Stimulated activated CD4-positive, alpha-beta T cell treated with anti-CD3 and anti-CD28 coated beads, Interleukin-4, amount 100 ng/mL, for 48 hours (primary cell): ENCODE measurements at regions not wholly inside any gene's neighbourhood (a gene's known extent, or its start where the extent isn't known, plus 50 kb on each side); places are given as distances from the start of the nearest gene placed in this dataset.

ENCODE experiments used
- DNase-seq, 2 donors: peaks; one replicate each; pipeline ENCODE4 v3.0.0-alpha.2; 2020; ENCODE audit warnings: low read depth in 2 of 2

- DNase-seq: no peak
These were observed 106.8 kb upstream of the B3GAT1 start for GRCh38 chr11:134518616-134519389.

GRCh38 chr11:134517621-134518293 is 105.7 kb upstream of the B3GAT1 start:
- DNase-seq: no peak

DNA sequence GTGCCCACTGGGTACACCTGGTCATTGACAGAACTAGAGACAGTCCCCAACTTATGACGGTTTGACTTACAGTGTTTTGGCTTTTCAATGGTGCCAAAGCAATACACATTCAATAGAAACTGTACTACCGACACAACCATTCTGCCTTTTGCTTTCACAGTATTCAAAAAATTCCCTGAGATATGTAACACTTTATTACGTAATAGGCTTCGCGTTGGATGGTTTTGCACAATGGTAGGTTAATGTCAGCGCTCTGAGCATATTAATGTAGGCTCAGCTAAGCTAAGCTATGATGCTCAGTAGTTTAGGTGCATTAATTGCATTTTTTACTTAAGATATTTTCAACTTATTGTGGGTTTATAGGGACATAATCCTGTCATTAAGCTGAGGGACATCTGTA is 105.1 kb upstream of the B3GAT1 start:
- no peak for DNase-seq

GRCh38 chr11:134516529-134516928 is 104.5 kb upstream of the B3GAT1 start:
- DNase-seq: no peak

DNA sequence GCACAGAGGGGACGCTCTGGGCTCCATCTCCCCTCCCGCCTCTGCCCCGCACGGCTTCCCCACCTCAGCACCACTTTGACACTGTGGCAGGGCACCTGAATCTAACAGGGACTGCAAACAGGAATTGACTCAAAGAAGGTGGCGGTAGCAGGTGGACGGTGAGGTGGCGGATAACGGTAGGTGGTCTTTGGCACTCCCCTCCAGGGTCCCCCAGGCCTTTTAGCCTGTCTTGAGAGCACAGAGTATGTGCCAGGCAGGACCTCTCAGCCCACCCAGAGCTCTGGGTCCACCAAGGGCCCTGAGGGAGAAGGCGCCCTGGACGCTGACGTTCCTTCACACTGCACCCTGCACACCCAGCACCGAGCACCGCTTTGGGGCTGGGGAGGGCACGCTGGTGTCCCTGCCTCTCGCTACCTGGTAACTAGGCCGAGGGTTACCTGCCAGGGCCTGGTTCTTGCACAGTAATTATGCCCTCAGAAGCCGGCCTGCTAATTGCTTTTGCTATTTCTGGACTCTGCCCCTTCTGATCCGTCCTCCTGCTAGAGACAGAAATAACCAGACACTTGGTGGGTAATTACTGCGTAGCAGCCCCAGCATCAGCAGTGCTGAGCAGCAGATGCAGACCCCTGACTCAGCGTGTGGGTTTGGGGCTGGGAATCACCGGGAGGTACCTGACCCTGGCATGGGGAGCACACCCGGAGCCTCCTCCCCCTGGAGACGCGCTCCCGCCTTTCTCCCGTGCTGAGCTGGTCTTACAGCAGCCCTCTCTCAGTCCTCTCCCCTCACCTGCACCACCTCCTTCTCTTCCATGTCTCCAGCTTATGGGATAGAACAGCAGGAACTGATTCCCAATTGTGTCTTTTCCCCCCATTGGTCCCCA is 103.3 kb upstream of the B3GAT1 start:
- no peak for DNase-seq

GRCh38 chr11:134514354-134514951 is 102.4 kb upstream of the B3GAT1 start:
- no peak for DNase-seq

DNA sequence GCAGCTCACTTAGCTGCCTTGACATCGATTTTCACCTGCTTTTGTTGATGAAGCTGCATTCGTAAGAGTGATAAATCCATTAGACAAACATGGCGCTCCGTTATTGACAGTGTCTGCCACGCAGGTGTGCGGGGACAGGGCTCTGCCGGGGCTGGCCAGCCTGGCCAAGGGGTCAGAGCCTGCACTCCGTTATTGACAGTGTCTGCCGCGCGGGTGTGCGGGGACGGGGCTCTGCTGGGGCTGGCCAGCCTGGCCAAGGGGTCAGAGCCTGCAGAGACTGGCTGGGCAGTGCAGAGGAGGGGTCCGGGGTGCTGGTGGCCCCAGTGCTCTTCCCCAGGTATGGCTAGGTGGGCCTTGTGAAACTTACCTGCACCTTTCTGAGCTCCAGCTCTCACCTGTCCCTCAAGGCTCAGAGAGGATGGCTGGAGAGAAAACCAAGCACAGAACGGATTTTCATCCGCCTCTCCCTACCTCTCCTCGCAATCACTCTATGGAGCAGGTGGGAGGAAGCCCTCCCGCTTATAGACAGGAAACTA is 101.6 kb upstream of the B3GAT1 start:
- DNase-seq: no peak

- no peak for DNase-seq
These were observed 100.8 kb upstream of the B3GAT1 start for GRCh38 chr11:134512571-134513538.

DNA sequence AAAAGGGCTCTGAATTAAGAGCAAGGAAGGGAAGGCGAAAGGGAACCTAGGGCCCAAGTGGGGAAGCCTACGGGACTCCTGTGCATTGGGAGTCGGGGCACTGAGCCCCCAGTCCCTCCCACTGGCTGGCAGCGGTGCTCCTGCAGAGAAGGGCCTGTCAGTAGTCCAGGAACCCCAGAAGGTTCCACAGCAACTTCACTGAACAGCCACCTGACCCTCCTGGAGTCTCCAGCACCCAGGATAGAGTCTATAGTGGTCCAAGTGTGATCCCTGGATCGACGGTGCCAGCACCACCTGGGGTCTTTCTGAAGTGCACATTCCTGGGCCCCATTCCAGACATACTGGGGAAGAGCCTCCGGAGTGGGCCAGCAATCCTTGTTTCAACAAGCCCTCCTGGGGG is 100.0 kb upstream of the B3GAT1 start:
- no peak for DNase-seq

- no peak for DNase-seq
These were observed 99.2 kb upstream of the B3GAT1 start for GRCh38 chr11:134511255-134511654.

- no peak for DNase-seq
These were observed 98.4 kb upstream of the B3GAT1 start for GRCh38 chr11:134510233-134511040.

GRCh38 chr11:134509381-134510232 is 97.6 kb upstream of the B3GAT1 start:
- no peak for DNase-seq

DNA sequence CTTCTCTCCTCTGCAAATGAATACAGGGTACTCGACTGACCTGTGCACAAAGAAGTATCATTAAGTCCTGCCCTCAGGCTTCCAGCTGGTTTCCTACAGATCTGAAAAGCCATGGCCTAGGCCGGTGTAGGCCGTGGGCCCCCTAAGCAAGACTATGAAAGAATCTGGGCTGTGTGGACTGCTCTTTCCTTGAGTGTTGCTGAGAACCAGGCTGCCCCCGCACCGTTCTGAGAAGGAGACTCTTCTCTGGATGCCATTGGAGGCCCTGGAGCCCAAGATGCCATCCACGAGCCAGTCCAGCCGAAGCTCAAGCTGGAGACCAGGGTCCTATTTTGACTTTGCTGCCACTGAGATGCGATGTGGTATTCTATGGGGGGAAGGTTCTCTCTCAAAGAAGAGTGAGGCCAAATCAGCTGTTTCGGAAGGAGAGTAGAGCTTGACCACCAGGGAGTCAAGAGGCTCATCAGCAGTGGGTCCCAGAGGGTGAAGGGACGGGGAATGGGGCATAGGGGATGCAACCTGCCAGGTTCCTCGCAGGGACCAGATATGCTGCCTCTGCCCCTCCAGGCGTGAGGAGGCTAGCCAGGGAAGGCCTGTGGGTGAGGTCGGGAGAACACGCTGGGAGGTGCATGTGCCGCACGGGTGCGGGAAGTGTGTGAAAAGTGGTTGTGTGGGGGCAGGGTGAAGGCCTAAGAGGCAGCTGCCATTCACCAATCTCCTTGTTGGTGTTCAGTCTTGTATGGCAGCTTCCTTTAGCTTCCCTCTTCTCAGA is 96.4 kb upstream of the B3GAT1 start:
- DNase-seq: no peak

GRCh38 chr11:134506046-134506445 is 94.0 kb upstream of the B3GAT1 start:
- DNase-seq: no peak

GRCh38 chr11:134505125-134505524 is 93.1 kb upstream of the B3GAT1 start:
- no peak for DNase-seq

GRCh38 chr11:134504146-134504905 is 92.3 kb upstream of the B3GAT1 start:
- no peak for DNase-seq

GRCh38 chr11:134503596-134503995 is 91.6 kb upstream of the B3GAT1 start:
- no peak for DNase-seq
